HG02885 (cell line): ENCODE measurements at regions not wholly inside any gene's neighbourhood (a gene's known extent, or its start where the extent isn't known, plus 50 kb on each side); places are given as distances from the start of the nearest gene placed in this dataset.
A peak's percentile ranks its signal among the peaks of the same experiment; 100 is the strongest.
"Not testable (repeated sequence)": the region's sequence is repeated elsewhere in the genome, so short reads cannot be mapped to it uniquely, and the experiment has no call there.

Source experiments
- ATAC-seq: cut with Tn5 transposase; IDR thresholded peaks from one replicate; pipeline ENCODE4 v1.9.1; 2021; ENCODE audit warnings: mild to moderate bottlenecking; ENCODE audit not compliant: unreplicated experiment, poor library complexity

- ATAC-seq = no peak
These were observed 116.7 kb upstream of the PRSS16 start for GRCh38 chr6:27130668-27131428.

- peak; percentile 6 for ATAC-seq
These were observed 115.3 kb upstream of the PRSS16 start for GRCh38 chr6:27132282-27132531.

- peak; percentile 81 for ATAC-seq
These were observed 114.8 kb upstream of the PRSS16 start for GRCh38 chr6:27132532-27133280.

GRCh38 chr6:27133281-27134227 is 113.9 kb upstream of the PRSS16 start:
- peak; percentile 0 for ATAC-seq

GRCh38 chr6:27135087-27135657 is 112.3 kb upstream of the PRSS16 start:
- no peak for ATAC-seq

GRCh38 chr6:27136077-27136644 is 111.3 kb upstream of the PRSS16 start:
- ATAC-seq = no peak

- no peak for ATAC-seq
These were observed 110.3 kb upstream of the PRSS16 start for GRCh38 chr6:27136978-27137814.

- ATAC-seq = no peak
These were observed 109.1 kb upstream of the PRSS16 start for GRCh38 chr6:27138406-27138805.

- ATAC-seq = peak; percentile 69
These were observed 108.4 kb upstream of the PRSS16 start for GRCh38 chr6:27138837-27139755.

GRCh38 chr6:27139756-27140579 is 107.5 kb upstream of the PRSS16 start:
- peak; percentile 23 for ATAC-seq

GRCh38 chr6:27140999-27141528 is 106.4 kb upstream of the PRSS16 start:
- no peak for ATAC-seq

- no peak for ATAC-seq
These were observed 105.9 kb upstream of the PRSS16 start for GRCh38 chr6:27141529-27142015.

GRCh38 chr6:27143020-27143388 is 104.5 kb upstream of the PRSS16 start:
- ATAC-seq = not testable (repeated sequence)

- ATAC-seq = no peak
These were observed 104.0 kb upstream of the PRSS16 start for GRCh38 chr6:27143474-27144026.

- no peak for ATAC-seq
These were observed 102.8 kb upstream of the PRSS16 start for GRCh38 chr6:27144740-27145079.

GRCh38 chr6:27145731-27146455 is 101.6 kb upstream of the PRSS16 start:
- ATAC-seq = peak; percentile 34

GRCh38 chr6:27146456-27146705 is 101.1 kb upstream of the PRSS16 start:
- not testable (repeated sequence) for ATAC-seq
